ENCODE measurements at regions not wholly inside any gene's neighbourhood (a gene's known extent, or its start where the extent isn't known, plus 50 kb on each side); places are given as distances from the start of the nearest gene placed in this dataset.

GRCh38 chr13:76683854-76684253 is 202.4 kb downstream of the KCTD12 start:
- TF ChIP-seq, protein P1, sequence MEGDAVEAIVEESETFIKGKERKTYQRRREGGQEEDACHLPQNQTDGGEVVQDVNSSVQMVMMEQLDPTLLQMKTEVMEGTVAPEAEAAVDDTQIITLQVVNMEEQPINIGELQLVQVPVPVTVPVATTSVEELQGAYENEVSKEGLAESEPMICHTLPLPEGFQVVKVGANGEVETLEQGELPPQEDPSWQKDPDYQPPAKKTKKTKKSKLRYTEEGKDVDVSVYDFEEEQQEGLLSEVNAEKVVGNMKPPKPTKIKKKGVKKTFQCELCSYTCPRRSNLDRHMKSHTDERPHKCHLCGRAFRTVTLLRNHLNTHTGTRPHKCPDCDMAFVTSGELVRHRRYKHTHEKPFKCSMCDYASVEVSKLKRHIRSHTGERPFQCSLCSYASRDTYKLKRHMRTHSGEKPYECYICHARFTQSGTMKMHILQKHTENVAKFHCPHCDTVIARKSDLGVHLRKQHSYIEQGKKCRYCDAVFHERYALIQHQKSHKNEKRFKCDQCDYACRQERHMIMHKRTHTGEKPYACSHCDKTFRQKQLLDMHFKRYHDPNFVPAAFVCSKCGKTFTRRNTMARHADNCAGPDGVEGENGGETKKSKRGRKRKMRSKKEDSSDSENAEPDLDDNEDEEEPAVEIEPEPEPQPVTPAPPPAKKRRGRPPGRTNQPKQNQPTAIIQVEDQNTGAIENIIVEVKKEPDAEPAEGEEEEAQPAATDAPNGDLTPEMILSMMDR (IDR thresholded peaks at IDR 0.05) = no peak
- no peak for TF ChIP-seq EZH2phosphoT487 (IDR thresholded peaks at IDR 0.05; ENCODE audit: borderline replicate concordance, low read depth)
- no peak for TF ChIP-seq CHD2 (IDR thresholded peaks at IDR 0.05; ENCODE audit: low read length, partially characterized antibody)
- TF ChIP-seq EP300 (IDR thresholded peaks at IDR 0.05; ENCODE audit: borderline replicate concordance in 1 of 2, low read depth in 1 of 2, low read length in 1 of 2) = no peak
- no peak for TF ChIP-seq RAD21 (IDR thresholded peaks at IDR 0.05; ENCODE audit: low read length)
